HG03520 (cell line): ENCODE measurements at regions not wholly inside any gene's neighbourhood (a gene's known extent, or its start where the extent isn't known, plus 50 kb on each side); places are given as distances from the start of the nearest gene placed in this dataset.
"Not testable (repeated sequence)": the region's sequence is repeated elsewhere in the genome, so short reads cannot be mapped to it uniquely, and the experiment has no call there.

Experiments used
- ATAC-seq: cut with Tn5 transposase; IDR thresholded peaks from one replicate; pipeline ENCODE4 v1.9.1; 2021; ENCODE audit warnings: mild to moderate bottlenecking, moderate library complexity; ENCODE audit not compliant: unreplicated experiment

- ATAC-seq = no peak
Measured at GRCh38 chr13:108082481-108082880, 132.9 kb downstream of the LIG4 start.

- ATAC-seq = no peak
Measured at GRCh38 chr13:108077284-108077683, 138.1 kb downstream of the LIG4 start.

- not testable (repeated sequence) for ATAC-seq
Measured at GRCh38 chr13:108074429-108074828, 140.9 kb downstream of the LIG4 start.

GRCh38 chr13:108070925-108071324, 144.4 kb downstream of the LIG4 start:
- no peak for ATAC-seq

- no peak for ATAC-seq
Measured at GRCh38 chr13:108070491-108070890, 144.8 kb downstream of the LIG4 start.

GRCh38 chr13:108069521-108070210, 145.7 kb downstream of the LIG4 start:
- no peak for ATAC-seq

GRCh38 chr13:108064372-108064771, 151.0 kb downstream of the LIG4 start:
- ATAC-seq = not testable (repeated sequence)

- ATAC-seq = no peak
Measured at GRCh38 chr13:108060111-108060510, 155.2 kb downstream of the LIG4 start.

- ATAC-seq = no peak
Measured at GRCh38 chr13:108056278-108056677, 159.1 kb downstream of the LIG4 start.

GRCh38 chr13:108049211-108049610, 166.1 kb downstream of the LIG4 start:
- ATAC-seq = no peak

- no peak for ATAC-seq
Measured at GRCh38 chr13:108044954-108045353, 170.4 kb downstream of the LIG4 start.

- not testable (repeated sequence) for ATAC-seq
Measured at GRCh38 chr13:108042866-108043265, 172.5 kb downstream of the LIG4 start.

GRCh38 chr13:108037348-108037747, 178.0 kb downstream of the LIG4 start:
- ATAC-seq = no peak

- no peak for ATAC-seq
Measured at GRCh38 chr13:108036411-108036932, 178.9 kb downstream of the LIG4 start.

- ATAC-seq = no peak
Measured at GRCh38 chr13:108034909-108035410, 180.4 kb downstream of the LIG4 start.

- ATAC-seq = no peak
Measured at GRCh38 chr13:108033800-108034707, 181.3 kb downstream of the LIG4 start.

GRCh38 chr13:108031865-108032264, 183.5 kb downstream of the LIG4 start:
- ATAC-seq = no peak

- ATAC-seq = no peak
Measured at GRCh38 chr13:108030769-108031168, 184.6 kb downstream of the LIG4 start.

GRCh38 chr13:108026680-108027410, 188.5 kb downstream of the LIG4 start:
- ATAC-seq = no peak

- ATAC-seq = no peak
Measured at GRCh38 chr13:108020027-108020426, 195.3 kb downstream of the LIG4 start.

- no peak for ATAC-seq
Measured at GRCh38 chr13:108018371-108018870, 196.9 kb downstream of the LIG4 start.
